Heart left ventricle (tissue), 13 donors: ENCODE measurements at regions not wholly inside any gene's neighbourhood (a gene's known extent, or its start where the extent isn't known, plus 50 kb on each side); places are given as distances from the start of the nearest gene placed in this dataset.
"Not testable (repeated sequence)": the region's sequence is repeated elsewhere in the genome, so short reads cannot be mapped to it uniquely, and the experiment has no call there.

Source experiments
- CTCF ChIP-seq, 12 donors: fragments of 200-600 bp; sonication (generic) in 4 of 12; IDR thresholded peaks; one replicate each; pipeline versions ENCODE4 v1.5.0 to v1.8.0; 2018 to 2022; ENCODE audit warnings: antibody characterized with exemption in 12 of 12, mild to moderate bottlenecking in 5 of 12
- POLR2A ChIP-seq, 2 donors: fragments of 450-650 bp; IDR thresholded peaks; one replicate each; pipeline ENCODE4 v1.6.1; 2017; ENCODE audit warnings: antibody characterized with exemption in 2 of 2, mild to moderate bottlenecking in 2 of 2, moderate library complexity in 2 of 2
- donor health status: ischemic (EF 13 %, LVEDD 7.1; RV severe dilation, severe dysfunction).
- donor health status: DM: no; HTN: yes; CAD: no.
- donor health status: DM: no; HTN: no; CAD: no.
- donor health status: ischemic (EF 25% LVEDD 6.9; RV normal size, moderate dysfunction).
- donor health status: ischemic (EF 25% LVEDD 5.7; RV mildly dilated, moderate dysfunction).
- donor health status: ischemic (EF 35%, LVEDD 5.7; RV mildly dilated, moderate dysfunction).
- donor health status: nonischemic (EF 11% LVEDD 7.7; RV severe dilation, severe dysfunction).
- donor health status: DM: yes; HTN: yes; CAD: no.
- donor health status: PGD.
- donor health status: ischemic (EF 29% LVEDD 5.4; RV normal size, mild dysfunction).
- donor health status: nonischemic (EF 23%, LVEDD 6.1; RV moderate dilation, normal function).

- TF ChIP-seq CTCF, POLR2A (IDR thresholded peaks at IDR 0.05): not testable (repeated sequence)
Observed at GRCh38 chr4:49511881-49512491, 525.9 kb downstream of the CWH43 start.
